ENCODE measurements at regions not wholly inside any gene's neighbourhood (a gene's known extent, or its start where the extent isn't known, plus 50 kb on each side); places are given as distances from the start of the nearest gene placed in this dataset.

DNA sequence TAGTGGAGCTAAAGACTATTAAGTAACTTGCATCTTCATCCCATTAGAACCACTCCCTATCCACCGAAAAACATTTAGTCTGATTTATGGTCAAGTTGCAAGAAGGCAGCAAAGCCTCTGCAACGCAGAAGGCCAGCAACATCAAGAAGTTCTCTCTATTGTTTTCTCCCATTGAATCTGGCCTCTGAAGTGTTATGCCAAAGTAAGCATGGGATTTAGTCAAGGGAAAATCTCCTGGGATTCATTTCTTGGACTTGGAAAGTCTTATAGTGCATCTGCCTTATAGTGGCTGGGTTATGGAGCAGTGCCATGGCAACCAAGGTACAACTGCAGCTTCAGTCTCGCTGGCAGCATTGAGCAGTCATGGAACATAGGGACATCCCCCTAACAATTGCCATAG is 87.7 kb upstream of the KRR1 start:
- DNase-seq (ENCODE audit: low spot score): no peak

DNA sequence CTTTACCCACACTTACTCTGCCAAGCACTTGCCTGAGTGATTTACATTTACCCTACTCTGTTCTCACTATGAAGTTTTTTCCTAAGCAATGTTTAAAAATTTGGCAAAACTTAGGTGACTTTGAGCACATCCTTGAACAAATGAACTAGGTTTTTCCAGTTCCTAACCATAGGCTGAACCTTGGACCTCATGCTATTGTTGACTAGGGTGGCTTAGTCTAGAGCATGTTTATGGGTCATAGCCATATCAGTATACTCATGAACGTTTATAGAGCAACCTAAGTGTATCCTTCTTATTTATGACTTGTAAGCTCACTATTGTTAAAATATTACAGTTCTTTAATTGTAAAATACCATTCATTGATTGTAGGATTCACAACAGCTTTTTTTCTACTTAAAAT is 85.0 kb upstream of the KRR1 start:
- no peak for DNase-seq (ENCODE audit: low spot score)

DNA sequence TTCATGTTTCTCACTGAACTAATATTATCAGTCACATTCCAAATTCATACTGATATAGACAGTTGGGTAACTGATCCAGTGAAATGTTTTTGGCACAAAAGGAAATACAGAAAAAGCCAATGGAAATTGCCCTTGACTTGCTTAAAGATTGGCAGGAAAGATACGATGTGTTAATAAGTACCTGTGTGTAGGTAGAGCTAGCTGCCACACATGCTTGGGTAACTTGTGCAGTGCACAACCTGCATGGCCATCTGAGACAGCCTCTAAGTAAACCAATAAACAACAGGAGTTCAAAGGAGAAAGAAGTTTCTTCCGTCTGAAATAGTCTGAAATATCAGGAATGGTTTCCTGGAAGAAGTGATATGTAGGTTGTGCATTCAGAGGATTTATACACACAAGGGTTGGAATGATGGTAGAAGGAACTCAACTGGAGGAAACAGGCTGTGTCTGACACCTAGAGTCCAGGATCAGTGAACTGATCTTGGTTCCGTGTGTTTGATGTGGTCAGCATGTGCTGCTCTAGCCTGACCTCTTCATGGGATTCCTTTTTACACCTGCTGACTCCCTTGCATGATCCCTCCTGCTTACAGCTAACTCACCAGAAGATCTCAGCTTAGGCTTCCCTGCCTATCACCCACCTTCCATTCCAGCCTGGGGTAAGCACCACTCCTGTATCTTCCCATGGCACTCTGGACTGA is 81.4 kb upstream of the KRR1 start:
- no peak for DNase-seq (ENCODE audit: low spot score)

- DNase-seq (ENCODE audit: low spot score): no peak
Measured at GRCh38 chr12:75592086-75592485, 80.7 kb upstream of the KRR1 start.

GRCh38 chr12:75591628-75592027 is 80.2 kb upstream of the KRR1 start:
- no peak for DNase-seq (ENCODE audit: low spot score)

GRCh38 chr12:75589801-75590200 is 78.4 kb upstream of the KRR1 start:
- DNase-seq (ENCODE audit: low spot score): no peak

- no peak for DNase-seq (ENCODE audit: low spot score)
Measured at GRCh38 chr12:75587340-75588106, 76.1 kb upstream of the KRR1 start.

DNA sequence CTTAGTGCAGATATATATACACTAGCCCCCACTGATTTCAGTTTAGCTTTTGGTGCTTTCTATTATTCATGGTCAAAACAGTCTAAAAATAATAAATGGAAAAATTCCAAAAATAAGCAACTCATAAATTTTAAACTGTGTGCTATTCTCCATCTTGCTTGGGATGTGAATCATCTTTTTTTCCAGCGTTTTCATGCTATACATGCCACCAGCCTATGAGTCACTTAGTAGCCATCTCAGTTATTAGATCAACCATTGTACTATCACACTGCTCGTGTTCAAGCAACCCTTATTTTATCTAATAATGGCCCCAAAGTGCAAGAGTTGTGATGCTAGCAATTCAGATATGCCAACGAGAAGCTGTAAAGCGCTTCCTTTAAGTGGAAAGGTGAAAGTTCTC is 73.9 kb upstream of the KRR1 start:
- no peak for DNase-seq (ENCODE audit: low spot score)

- no peak for DNase-seq (ENCODE audit: low spot score)
Measured at GRCh38 chr12:75583355-75583754, 71.9 kb upstream of the KRR1 start.

DNA sequence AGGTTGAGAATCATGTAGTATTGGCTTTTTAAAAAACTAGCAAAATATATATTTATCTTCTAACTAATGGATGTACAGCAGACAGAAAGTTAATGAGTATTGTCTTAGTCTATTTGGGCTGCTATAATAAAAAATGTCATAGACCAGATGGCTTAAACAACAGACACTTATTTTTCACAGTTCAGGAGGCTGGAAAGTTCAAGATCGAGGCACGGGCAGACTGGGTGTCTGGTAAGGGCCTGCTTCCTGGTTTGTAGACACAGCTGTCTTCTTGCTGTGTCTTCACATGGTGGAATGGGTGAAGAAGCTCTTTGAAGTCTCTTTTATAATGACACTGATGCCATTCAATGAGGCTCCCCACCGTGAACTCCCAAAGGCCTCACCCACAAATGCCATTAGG is 70.1 kb upstream of the KRR1 start:
- DNase-seq (ENCODE audit: low spot score): no peak

DNA sequence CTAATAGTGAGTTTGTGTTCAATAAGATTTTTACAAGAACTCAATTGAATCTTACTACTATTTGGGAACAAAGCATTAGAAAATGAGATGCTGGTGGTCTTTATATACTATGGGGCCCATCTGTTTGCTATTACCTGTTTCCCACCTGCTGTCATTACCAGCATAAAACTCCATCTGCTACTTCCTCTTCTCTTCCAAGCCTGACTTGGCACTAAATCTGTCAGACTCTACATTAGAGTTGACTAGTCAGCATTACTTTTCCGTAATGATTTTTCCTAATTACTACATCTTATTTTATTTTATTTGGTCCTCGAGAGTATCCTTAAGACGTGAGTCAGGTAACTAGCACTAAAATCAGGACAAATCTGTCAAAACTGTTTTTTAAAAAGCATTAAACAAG is 68.1 kb upstream of the KRR1 start:
- no peak for DNase-seq (ENCODE audit: low spot score)

GRCh38 chr12:75578546-75578945 is 67.1 kb upstream of the KRR1 start:
- no peak for DNase-seq (ENCODE audit: low spot score)

DNA sequence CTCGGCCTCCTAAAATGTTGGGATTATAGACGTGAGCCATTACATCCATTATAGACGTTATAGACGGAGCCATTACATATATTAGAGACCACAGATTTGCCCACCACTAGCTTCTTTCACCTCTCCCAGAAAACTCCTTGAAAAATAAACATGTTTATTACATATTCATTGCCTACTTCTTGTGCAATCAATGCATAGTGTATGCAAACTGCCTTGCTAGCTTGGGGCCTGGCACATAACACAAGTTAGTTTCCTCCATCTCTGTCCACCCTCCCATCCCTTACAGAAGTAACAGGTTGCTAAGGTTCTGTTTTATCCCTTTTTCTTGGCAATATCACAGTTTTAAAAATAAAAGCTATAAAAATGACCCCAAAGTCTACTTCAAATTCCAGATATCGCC is 66.4 kb upstream of the KRR1 start:
- no peak for DNase-seq (ENCODE audit: low spot score)

DNA sequence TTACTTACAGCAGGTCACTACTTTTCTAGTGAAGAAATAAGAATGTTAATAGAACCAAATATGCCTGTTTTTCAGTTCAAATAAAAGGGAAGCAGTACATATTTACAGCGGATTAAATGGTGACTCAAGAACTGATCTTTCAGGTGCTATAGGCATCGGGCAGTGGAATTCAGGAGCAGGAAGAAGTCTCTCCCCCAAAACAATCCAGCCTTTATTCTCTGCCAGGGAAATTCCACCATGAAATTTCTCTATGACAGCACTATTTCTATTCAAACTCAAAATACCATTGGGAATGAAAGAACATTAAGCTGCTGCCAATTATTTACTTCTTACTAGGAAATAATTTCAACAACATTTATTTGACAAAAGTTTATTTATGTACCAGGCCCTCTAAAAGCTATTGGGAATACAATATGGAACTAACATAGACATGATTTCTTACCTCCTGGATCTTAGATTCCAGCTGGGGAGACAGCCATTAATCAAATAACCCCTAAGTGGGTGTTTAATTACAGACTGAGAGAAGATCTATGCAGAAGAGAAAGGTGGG is 60.3 kb upstream of the KRR1 start:
- DNase-seq (ENCODE audit: low spot score): no peak

- no peak for DNase-seq (ENCODE audit: low spot score)
Measured at GRCh38 chr12:75571204-75571603, 59.8 kb upstream of the KRR1 start.

DNA sequence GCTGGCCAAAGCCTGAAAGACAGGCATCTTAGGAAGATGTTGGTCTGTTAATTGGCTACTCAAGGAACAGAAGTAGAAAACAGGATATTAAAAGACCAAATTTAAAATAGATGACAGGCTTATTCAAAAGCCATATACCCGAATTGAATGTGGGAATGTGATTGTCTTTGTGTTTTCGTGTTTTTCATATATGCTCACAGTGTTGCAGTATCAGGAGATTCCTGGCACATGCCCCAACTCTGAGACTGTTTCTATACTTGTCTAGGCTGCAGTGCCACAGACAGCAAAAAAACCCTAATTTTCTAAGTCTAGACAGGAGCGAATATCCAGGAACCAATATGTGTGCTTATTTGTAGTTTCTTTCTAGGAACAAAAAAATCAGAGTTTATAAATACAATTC is 57.4 kb upstream of the KRR1 start:
- DNase-seq (ENCODE audit: low spot score): no peak

DNA sequence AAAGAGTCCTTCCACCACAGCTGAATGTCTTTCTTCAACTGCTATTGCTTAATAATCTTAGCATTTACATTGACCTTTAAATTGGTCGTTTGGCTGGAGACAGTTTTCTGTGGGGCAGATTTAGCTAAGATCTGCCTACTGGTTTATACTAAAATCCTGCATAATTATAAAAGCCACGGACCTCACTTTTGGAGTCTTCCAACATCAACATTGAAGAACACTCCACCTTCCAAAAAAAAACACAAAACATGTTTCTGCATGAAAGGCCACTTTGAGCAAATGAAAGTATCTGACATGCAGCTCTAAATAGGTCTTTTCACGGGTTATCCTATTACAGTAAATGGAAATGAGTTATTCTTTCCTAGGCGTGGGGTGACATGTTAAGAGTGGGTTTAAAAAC is 57.0 kb upstream of the KRR1 start:
- DNase-seq (ENCODE audit: low spot score): no peak

DNA sequence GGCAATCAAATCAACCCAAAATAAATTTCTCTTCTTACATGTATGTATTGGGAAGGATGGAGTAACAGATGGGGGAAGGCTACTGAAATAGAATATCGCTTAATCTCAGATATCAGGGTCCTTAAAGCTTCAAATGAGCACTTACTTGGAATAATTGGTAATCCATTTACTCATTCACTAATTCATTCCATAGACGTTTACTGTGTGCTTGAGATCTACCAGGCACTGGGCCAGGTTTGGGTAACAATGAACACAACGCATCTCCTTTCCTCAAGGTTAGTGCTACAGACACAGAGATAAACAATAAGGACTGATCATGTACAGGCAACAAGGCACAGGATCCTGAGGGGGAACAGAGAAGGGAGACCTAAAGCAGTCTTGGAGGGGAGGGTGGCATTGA is 54.4 kb upstream of the KRR1 start:
- no peak for DNase-seq (ENCODE audit: low spot score)

DNA sequence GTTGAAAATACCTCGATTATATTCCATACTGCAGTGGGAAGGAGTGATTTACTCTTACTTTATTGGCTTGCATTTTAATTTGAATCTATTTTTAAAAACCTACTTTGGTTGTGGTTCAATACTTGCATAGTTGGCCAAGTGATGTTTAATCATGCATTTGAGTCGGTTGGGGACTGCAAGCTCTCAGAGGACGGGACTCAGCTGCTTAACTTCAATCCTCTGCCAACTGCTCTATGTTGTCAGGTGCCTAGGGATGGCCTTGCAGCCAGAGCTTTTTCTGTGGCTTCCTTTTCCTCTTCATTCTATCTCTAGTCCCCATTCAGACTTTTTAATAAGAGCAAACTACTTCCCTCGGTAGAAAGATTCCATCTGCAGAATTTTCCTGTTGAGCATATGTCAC is 53.4 kb upstream of the KRR1 start:
- DNase-seq (ENCODE audit: low spot score): no peak

DNA sequence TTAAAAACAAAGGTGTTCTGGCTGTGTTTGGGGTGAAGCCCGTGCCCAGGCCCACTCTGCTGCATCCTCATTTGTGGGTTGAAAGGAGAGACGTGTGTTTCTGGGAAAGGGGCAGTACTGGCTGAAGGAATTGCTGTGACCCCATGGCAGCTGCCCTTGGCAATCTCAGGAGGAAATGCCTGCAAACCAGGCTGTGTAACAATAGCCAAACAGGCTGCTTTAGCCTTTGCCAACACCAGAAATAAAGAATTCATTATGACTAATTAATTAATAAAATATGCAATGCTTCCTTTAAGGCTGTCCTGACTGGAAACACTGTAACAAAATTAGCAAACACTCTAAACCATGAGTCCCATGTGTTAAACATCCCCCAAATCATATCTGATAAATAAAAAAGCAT is 53.0 kb upstream of the KRR1 start:
- no peak for DNase-seq (ENCODE audit: low spot score)

DNA sequence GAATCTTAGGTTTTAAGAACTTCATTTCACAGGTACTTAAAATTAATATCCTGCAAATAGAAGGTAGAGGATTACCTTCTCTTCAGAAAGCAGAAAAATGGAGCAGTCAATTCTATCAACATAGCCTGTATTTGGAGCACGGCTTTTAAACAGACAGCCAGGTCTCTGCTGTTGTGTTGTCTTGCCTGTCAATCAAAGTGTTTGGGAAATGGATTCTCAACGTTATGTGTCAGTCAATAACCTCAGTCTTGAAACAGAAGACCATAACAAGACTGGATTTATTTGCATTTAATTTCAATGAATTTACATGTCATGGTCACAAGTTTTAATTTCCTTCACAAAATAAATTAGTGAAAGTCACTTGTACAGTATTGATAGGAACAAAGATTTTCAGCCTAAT is 51.9 kb upstream of the KRR1 start:
- no peak for DNase-seq (ENCODE audit: low spot score)

GRCh38 chr12:75561921-75562320 is 50.5 kb upstream of the KRR1 start:
- DNase-seq (ENCODE audit: low spot score): no peak

Data from CD4-positive, alpha-beta T cell treated with Interleukin-2 at 100 ng/mL for 4 hours (primary cell).